ENCODE measurements at regions not wholly inside any gene's neighbourhood (a gene's known extent, or its start where the extent isn't known, plus 50 kb on each side); places are given as distances from the start of the nearest gene placed in this dataset.

DNA sequence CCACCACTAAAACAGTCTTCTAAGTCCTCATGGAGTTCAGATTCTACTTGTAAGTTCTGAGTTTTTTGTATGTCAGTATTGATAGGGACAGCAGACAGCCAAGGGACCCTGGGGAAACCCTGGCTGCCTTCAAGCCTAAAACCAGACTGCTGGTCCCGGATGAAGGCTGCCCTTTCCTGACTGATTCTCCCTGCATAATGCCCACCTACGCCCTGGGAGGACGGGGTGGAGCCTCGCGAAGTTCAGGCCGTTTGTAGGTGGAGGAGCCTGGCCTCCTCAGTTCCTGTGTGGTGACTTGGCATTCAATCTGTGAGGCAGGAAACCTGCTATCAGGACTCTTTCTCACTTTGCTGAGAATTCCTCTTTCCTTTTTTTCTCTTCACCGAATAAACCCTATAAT, 120.3 kb upstream of the LGSN start:
- Histone ChIP-seq H3K79me2 (ENCODE audit: insufficient read depth, low read depth, low read length) (no peaks in the 10 kb centered on the region), H4K20me1 (ENCODE audit: insufficient read depth, low read length) (no peaks in the 10 kb centered on the region), H3K4me3 (ENCODE audit: low read depth, low read length, poor library complexity, severe bottlenecking) (no peak overlapping the region), H3K4me2 (ENCODE audit: low read length) (peak overlapping the region; percentile 80), H3K9me2 (ENCODE audit: insufficient read depth, low read length) (no peaks in the 10 kb centered on the region), H3K4me1 (ENCODE audit: insufficient read depth, low read length, poor library complexity, severe bottlenecking) (peaks cover 4% of the 10 kb centered on the region), H3K36me3 (ENCODE audit: insufficient read depth, low read length) (no peaks in the 10 kb centered on the region), H3K27ac (ENCODE audit: low read depth, low read length, poor library complexity, severe bottlenecking) (no peak overlapping the region), H2AFZ (ENCODE audit: low read length) (0 out of 2 replicates have a peak overlapping the region, but pooled peaks have one; percentile 8), H3K9me3 (ENCODE audit: low read length) (no peaks in the 10 kb centered on the region)
- BruUV-seq (replicated peaks): no TSS peak
- intact Hi-C loops (cut with micrococcal nuclease; ENCODE audit: unreplicated experiment): loop anchor here (2.0 to 5.0 kb wide), 2 partner anchors 87 to 132 kb away; partner anchors contain the start of genes LOC128125822 and PTP4A1
- POLR2A ChIA-PET: interaction anchor here (1.1 to 1.3 kb wide), 3 partner anchors 10 to 307 kb away, joined by 3 to 4 read pairs (median 3); no protein-coding TSS in a partner anchor
- CTCF ChIA-PET (ENCODE audit: unreplicated experiment): interaction anchor here (0.6 kb wide), 1 partner anchor 110 kb away, joined by 3 read pairs; no protein-coding TSS in a partner anchor
- TF ChIP-seq, protein P1, sequence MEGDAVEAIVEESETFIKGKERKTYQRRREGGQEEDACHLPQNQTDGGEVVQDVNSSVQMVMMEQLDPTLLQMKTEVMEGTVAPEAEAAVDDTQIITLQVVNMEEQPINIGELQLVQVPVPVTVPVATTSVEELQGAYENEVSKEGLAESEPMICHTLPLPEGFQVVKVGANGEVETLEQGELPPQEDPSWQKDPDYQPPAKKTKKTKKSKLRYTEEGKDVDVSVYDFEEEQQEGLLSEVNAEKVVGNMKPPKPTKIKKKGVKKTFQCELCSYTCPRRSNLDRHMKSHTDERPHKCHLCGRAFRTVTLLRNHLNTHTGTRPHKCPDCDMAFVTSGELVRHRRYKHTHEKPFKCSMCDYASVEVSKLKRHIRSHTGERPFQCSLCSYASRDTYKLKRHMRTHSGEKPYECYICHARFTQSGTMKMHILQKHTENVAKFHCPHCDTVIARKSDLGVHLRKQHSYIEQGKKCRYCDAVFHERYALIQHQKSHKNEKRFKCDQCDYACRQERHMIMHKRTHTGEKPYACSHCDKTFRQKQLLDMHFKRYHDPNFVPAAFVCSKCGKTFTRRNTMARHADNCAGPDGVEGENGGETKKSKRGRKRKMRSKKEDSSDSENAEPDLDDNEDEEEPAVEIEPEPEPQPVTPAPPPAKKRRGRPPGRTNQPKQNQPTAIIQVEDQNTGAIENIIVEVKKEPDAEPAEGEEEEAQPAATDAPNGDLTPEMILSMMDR (conservative IDR thresholded peaks at IDR 0.05; ENCODE audit: low read length): no peak
- TF ChIP-seq EZH2phosphoT487 (IDR thresholded peaks at IDR 0.05; ENCODE audit: borderline replicate concordance, low read depth, low read length): no peak
- no peak for DNase-seq (ENCODE audit: low spot score)

DNA sequence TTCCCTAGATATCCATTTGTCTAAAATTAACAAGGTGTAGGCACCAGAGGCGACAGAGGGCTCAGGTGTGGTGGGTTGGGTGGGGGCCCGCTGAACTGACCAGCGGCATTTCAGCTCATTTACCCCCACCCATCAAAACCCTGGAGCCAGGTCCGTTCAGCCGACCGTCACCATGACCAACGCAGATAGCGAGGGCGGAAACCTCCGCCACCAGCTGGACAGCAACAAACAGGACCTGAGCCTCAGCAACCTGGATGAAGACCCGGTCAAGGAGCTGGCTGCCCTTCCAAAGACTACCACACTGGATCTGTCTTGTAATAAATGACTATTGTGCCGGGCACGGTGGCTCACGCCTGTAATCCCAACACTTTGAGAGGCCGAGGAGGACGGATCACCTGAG, 120.8 kb upstream of the LGSN start:
- BruUV-seq (replicated peaks): no TSS peak
- Histone ChIP-seq H3K36me3 (ENCODE audit: insufficient read depth, low read length) (no peaks in the 10 kb centered on the region), H4K20me1 (ENCODE audit: insufficient read depth, low read length) (no peaks in the 10 kb centered on the region), H3K79me2 (ENCODE audit: insufficient read depth, low read depth, low read length) (no peaks in the 10 kb centered on the region), H3K4me3 (ENCODE audit: low read depth, low read length, poor library complexity, severe bottlenecking) (no peak overlapping the region), H3K9me2 (ENCODE audit: insufficient read depth, low read length) (no peaks in the 10 kb centered on the region), H3K4me1 (ENCODE audit: insufficient read depth, low read length, poor library complexity, severe bottlenecking) (peaks cover 4% of the 10 kb centered on the region), H3K9me3 (ENCODE audit: low read length) (no peaks in the 10 kb centered on the region), H3K4me2 (ENCODE audit: low read length) (peak overlapping the region; percentile 80; the same call in 1 of the 2 replicates), H2AFZ (ENCODE audit: low read length) (no peak overlapping the region), H3K27ac (ENCODE audit: low read depth, low read length, poor library complexity, severe bottlenecking) (no peak overlapping the region)
- ChIA-PET POLR2A (interaction anchor here (1.1 to 1.3 kb wide), 5 partner anchors 10 to 306 kb away, joined by 3 to 4 read pairs (median 3); no protein-coding TSS in a partner anchor), CTCF (ENCODE audit: unreplicated experiment) (interaction anchor here (0.6 kb wide), 1 partner anchor 109 kb away, joined by 3 read pairs; no protein-coding TSS in a partner anchor)
- intact Hi-C loops (cut with micrococcal nuclease; ENCODE audit: unreplicated experiment): loop anchor here (2.0 to 5.0 kb wide), 2 partner anchors 88 to 132 kb away; partner anchors contain the start of genes LOC128125822 and PTP4A1
- DNase-seq (ENCODE audit: low spot score): no peak
- TF ChIP-seq, protein P1 (conservative IDR thresholded peaks at IDR 0.05; ENCODE audit: low read length): no peak
- TF ChIP-seq EZH2phosphoT487 (IDR thresholded peaks at IDR 0.05; ENCODE audit: borderline replicate concordance, low read depth, low read length): no peak
